ENCODE measurements at regions not wholly inside any gene's neighbourhood (a gene's known extent, or its start where the extent isn't known, plus 50 kb on each side); places are given as distances from the start of the nearest gene placed in this dataset.
"Not testable (repeated sequence)": the region's sequence is repeated elsewhere in the genome, so short reads cannot be mapped to it uniquely, and the experiment has no call there.

DNA sequence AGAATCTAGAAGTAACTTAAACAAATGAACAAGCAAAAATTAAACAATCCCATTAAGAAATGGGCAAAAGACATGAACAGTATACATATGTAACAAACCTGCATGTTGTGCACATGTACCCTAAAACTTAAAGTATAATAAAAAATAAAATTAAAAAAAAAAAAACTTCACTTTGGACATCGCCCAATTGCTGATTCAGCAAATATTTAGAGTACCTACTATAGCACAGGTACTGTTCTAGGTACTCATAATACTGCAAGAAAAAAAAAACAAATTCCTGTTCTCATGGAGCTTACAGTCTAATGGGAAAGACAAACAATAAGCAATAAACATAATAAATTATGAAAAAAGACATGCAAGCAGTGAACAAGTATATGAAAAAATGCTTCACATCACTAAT, 501.5 kb upstream of the HS3ST5 start:
- POLR2A ChIA-PET, result no interaction called here

DNA sequence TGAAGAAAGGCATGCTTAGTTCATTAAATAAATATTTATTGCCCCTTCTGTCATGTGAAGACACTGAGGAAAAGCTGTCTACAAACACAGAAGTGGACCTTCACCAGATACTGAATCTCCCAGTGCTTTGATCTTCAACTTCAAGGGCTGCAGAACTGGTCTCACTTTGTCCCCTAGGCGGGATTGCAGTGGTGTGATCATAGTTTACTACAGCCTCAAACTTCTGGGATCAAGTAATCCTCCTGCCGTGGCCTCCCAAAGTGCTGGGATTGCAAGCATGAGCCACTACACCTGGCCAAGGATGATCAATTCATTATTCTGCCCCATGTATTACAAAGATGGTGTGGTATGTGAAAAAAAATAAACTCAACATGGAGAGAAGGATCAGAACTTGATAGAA, 496.2 kb upstream of the HS3ST5 start:
- H3K4me1 Mint-ChIP-seq, result no peaks in the 10 kb centered on the region
- H3K27ac Mint-ChIP-seq, result no peak overlapping the region
- POLR2A ChIA-PET, result no interaction called here

More for the DNA sequence above, 501.5 kb upstream of the HS3ST5 start:
- Mint-ChIP-seq H3K27ac (no peak overlapping the region), H3K36me3 (ENCODE audit: low read depth) (no peaks in the 10 kb centered on the region), H3K27me3 (no peaks in the 10 kb centered on the region), H3K9me3 (peaks cover 3% of the 10 kb centered on the region), H3K4me3 (no peak overlapping the region), H3K4me1 (no peaks in the 10 kb centered on the region)
- DNase-seq, result no peak
- CTCF ChIA-PET, result no interaction called here

DNA sequence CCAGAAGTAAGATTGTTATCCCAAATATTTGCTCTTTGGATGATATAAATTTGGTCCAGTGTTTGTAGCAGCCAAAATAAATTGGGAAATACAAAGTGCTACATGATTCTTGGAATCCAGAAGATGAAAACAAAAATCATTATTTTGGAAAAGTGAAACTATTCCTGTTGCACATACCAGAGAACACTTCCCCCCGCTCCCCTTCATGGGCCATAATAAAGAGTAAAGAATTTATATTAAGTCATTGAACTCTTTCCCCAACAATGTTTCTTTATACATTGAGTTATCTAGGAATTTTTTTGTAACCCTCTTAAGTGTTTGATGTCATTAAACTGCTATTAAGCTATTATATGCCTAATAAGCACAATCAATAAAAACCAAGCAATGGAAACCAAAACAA, 490.4 kb upstream of the HS3ST5 start:
- Mint-ChIP-seq H3K9me3 (peaks cover 3% of the 10 kb centered on the region), H3K4me3 (no peak overlapping the region), H3K36me3 (ENCODE audit: low read depth) (no peaks in the 10 kb centered on the region), H3K27me3 (no peaks in the 10 kb centered on the region), H3K27ac (no peak overlapping the region), H3K4me1 (no peaks in the 10 kb centered on the region)
- DNase-seq, result no peak
- POLR2A ChIA-PET, result no interaction called here
- CTCF ChIA-PET, result no interaction called here

More for the DNA sequence above, 496.2 kb upstream of the HS3ST5 start:
- Mint-ChIP-seq H3K27me3 (no peaks in the 10 kb centered on the region), H3K4me3 (no peak overlapping the region), H3K9me3 (peaks cover 2% of the 10 kb centered on the region), H3K36me3 (ENCODE audit: low read depth) (no peaks in the 10 kb centered on the region)
- CTCF ChIA-PET, result no interaction called here
- DNase-seq, result no peak

DNA sequence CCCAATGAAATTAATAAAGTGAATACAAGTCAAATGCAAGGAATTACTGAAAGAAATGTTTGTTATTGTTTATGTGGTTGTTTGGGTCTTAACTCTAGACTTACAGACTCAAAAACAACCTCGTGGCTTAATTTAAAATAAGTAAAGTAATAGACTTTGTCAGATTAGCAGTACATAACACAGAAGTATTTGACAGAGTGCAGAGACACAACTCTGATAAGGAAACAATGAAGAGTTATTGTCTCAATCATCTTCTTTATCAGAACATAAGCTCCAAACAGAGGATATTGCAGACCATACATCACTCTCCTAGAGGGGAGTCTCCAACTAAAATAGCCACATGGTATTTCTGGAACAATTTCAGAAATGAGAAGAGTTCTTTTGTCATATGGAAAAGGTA, 487.7 kb upstream of the HS3ST5 start:
- Mint-ChIP-seq H3K4me1 (no peaks in the 10 kb centered on the region), H3K9me3 (peaks cover 3% of the 10 kb centered on the region), H3K27ac (no peak overlapping the region), H3K36me3 (ENCODE audit: low read depth) (no peaks in the 10 kb centered on the region), H3K4me3 (no peak overlapping the region), H3K27me3 (no peaks in the 10 kb centered on the region)
- ChIA-PET POLR2A (no interaction called here), CTCF (no interaction called here)
- DNase-seq, result no peak

DNA sequence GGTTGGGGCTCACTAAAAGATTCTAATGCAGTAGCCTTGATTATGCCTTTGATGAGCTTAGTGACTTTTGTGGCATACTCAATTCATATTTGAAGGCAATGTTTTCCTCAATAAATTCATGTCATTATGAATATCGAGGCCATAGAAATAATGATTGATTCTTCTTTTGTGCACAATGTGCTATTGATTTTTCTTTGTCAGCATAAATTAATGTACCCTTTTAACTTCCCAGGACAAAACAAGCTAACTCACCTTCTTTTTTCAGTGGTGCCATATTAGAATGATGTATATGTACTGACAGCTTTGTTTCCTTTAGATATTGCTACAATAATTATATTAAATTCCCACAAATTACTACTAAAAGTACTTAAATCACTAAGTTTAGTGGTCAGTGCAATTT, 484.3 kb upstream of the HS3ST5 start:
- no peak for DNase-seq
- Mint-ChIP-seq H3K27ac (no peak overlapping the region), H3K36me3 (ENCODE audit: low read depth) (no peaks in the 10 kb centered on the region), H3K27me3 (no peaks in the 10 kb centered on the region), H3K4me3 (no peak overlapping the region), H3K9me3 (peaks cover 3% of the 10 kb centered on the region), H3K4me1 (no peaks in the 10 kb centered on the region)
- CTCF ChIA-PET, result no interaction called here
- POLR2A ChIA-PET, result no interaction called here

DNA sequence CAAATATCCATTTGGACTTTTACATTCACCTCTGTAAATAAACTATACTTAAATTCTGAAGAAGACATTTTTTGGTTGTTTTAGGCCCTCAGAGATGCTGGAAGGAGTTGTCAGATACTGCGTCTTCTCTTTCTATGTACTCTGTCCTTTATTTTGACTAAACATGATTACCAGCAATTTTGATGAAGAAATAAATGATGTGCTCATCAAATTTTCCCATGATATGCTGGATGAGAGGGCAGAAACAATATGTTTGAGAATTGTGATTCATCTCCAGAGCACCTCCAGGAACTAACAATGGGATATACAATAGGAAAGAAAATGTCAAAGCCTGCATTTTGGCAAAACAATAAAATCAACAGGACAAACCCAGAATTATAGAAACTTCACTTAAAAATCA, 481.6 kb upstream of the HS3ST5 start:
- Mint-ChIP-seq H3K36me3 (ENCODE audit: low read depth) (no peaks in the 10 kb centered on the region), H3K27ac (no peak overlapping the region), H3K4me3 (no peak overlapping the region), H3K4me1 (no peaks in the 10 kb centered on the region), H3K27me3 (no peaks in the 10 kb centered on the region), H3K9me3 (peaks cover 4% of the 10 kb centered on the region)
- no peak for DNase-seq
- CTCF ChIA-PET, result no interaction called here
- POLR2A ChIA-PET, result no interaction called here

DNA sequence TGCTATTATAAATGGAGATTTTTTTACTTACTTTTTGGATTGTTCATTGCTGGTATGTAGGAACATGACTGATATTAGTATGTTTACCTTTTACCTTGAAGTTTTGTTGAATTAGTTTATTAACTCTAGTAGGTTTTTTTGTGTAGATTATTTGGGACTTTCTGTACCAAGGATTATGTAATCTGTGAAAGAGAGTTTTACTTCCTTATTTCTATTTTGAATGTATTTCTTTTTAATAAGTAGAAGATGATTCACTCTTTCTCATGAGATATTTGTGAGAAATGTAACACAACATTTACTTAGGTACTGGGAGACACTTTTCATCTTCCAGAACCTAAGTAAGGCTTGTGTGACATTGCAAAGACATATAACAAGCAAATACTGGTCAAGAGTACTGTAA, 473.9 kb upstream of the HS3ST5 start:
- Mint-ChIP-seq H3K27ac (no peak overlapping the region), H3K4me3 (no peak overlapping the region), H3K9me3 (peaks cover 4% of the 10 kb centered on the region), H3K27me3 (no peaks in the 10 kb centered on the region), H3K4me1 (no peaks in the 10 kb centered on the region), H3K36me3 (ENCODE audit: low read depth) (no peaks in the 10 kb centered on the region)
- ChIA-PET CTCF (no interaction called here), POLR2A (no interaction called here)
- no peak for DNase-seq

DNA sequence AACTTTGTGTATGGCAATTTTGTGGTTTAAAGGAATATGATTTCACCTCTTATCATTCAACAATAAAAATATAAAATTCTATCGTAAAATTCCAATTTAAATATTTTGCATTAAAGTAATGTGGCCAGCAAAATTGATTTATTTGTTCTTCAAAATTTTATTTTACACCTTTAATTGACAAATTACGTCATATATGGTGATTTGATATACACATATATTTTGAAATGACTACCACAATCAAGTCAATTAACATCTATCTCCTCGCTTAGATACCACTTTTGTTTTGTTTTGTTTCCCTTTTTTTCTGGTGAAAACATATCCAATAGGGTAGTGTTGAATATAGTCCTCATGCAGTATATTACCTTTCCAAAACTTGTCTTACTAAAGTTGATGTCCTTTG, 467.6 kb upstream of the HS3ST5 start:
- DNase-seq, result no peak
- H3K4me3 Mint-ChIP-seq, result no peak overlapping the region
- POLR2A ChIA-PET, result no interaction called here
- no peaks in the 10 kb centered on the region for H3K27me3 Mint-ChIP-seq
- H3K9me3 Mint-ChIP-seq, result peaks cover 2% of the 10 kb centered on the region
- CTCF ChIA-PET, result no interaction called here
- H3K36me3 Mint-ChIP-seq (ENCODE audit: low read depth), result no peaks in the 10 kb centered on the region
- H3K4me1 Mint-ChIP-seq, result no peaks in the 10 kb centered on the region
- no peak overlapping the region for H3K27ac Mint-ChIP-seq

DNA sequence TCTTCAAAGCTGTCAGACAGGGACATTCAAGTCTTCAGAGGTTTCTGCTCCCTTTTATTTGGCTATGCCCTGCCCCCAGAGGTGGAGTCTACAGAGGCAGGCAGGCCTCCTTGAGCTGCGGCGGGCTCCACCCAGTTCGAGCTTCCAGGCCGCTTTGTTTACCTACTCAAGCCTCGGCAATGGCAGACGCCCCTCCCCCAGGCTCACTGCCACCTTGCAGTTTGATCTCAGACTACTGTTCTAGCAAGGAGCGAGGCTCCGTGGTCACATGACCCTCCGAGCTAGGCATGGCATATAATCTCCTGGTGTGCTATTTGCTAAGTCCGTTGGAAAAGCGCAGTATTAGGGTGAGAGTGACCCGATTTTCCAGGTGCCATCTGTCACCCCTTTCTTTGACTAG, 462.6 kb upstream of the HS3ST5 start:
- H3K36me3 Mint-ChIP-seq (ENCODE audit: low read depth); H3K4me3 Mint-ChIP-seq; H3K4me1 Mint-ChIP-seq; POLR2A ChIA-PET; H3K27me3 Mint-ChIP-seq; DNase-seq; CTCF ChIA-PET; H3K27ac Mint-ChIP-seq: not testable (repeated sequence)
- H3K9me3 Mint-ChIP-seq, result peaks cover 13% of the 10 kb centered on the region

DNA sequence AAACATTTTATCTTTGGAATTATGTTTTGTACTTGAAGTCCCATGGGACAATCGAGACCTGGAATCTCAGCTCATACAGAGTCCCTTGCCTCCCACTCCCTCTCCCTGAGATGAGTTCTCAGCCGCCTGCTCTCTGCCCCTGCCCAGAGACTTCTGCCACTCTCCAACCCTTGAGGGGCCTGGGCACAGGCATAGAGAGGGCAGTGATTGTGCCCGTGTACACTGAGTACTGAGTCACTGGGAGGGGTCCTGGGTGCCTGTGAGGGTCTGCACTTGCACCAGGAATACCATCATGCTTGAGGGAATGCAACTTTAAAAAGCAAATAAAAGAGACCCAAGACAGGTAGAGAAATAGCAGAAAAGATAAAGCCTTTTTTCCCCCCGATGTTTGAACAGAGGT, 453.8 kb upstream of the HS3ST5 start:
- no peak overlapping the region for H3K4me3 Mint-ChIP-seq
- peaks cover 2% of the 10 kb centered on the region for H3K9me3 Mint-ChIP-seq
- no peak overlapping the region for H3K27ac Mint-ChIP-seq
- H3K36me3 Mint-ChIP-seq (ENCODE audit: low read depth), result no peaks in the 10 kb centered on the region
- DNase-seq, result no peak
- ChIA-PET POLR2A (no interaction called here), CTCF (no interaction called here)
- H3K4me1 Mint-ChIP-seq, result no peaks in the 10 kb centered on the region
- no peaks in the 10 kb centered on the region for H3K27me3 Mint-ChIP-seq

DNA sequence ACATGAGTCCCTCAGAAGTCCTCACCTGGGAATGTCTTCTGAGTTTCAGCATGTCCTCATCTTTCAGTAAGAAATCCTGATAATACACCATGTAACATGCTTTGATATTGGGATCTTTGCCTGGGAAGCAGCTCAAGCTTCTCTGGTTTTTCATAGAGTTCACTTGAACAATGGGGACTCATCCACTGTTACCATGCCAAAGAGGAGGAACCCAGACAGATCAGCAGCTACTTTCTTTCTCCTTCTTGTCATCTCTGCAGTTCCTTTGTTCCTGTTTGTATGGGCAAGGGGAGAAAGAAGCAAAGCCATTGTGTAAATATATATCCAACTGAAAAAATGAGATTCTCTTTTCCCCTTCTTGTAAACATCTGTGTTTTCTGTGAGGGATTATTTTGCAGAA, 450.6 kb upstream of the HS3ST5 start:
- ChIA-PET POLR2A (no interaction called here), CTCF (no interaction called here)
- no peaks in the 10 kb centered on the region for H3K36me3 Mint-ChIP-seq (ENCODE audit: low read depth)
- DNase-seq, result no peak
- H3K9me3 Mint-ChIP-seq, result peaks cover 2% of the 10 kb centered on the region
- no peak overlapping the region for H3K4me3 Mint-ChIP-seq
- no peak overlapping the region for H3K27ac Mint-ChIP-seq
- no peaks in the 10 kb centered on the region for H3K27me3 Mint-ChIP-seq
- H3K4me1 Mint-ChIP-seq, result no peaks in the 10 kb centered on the region

DNA sequence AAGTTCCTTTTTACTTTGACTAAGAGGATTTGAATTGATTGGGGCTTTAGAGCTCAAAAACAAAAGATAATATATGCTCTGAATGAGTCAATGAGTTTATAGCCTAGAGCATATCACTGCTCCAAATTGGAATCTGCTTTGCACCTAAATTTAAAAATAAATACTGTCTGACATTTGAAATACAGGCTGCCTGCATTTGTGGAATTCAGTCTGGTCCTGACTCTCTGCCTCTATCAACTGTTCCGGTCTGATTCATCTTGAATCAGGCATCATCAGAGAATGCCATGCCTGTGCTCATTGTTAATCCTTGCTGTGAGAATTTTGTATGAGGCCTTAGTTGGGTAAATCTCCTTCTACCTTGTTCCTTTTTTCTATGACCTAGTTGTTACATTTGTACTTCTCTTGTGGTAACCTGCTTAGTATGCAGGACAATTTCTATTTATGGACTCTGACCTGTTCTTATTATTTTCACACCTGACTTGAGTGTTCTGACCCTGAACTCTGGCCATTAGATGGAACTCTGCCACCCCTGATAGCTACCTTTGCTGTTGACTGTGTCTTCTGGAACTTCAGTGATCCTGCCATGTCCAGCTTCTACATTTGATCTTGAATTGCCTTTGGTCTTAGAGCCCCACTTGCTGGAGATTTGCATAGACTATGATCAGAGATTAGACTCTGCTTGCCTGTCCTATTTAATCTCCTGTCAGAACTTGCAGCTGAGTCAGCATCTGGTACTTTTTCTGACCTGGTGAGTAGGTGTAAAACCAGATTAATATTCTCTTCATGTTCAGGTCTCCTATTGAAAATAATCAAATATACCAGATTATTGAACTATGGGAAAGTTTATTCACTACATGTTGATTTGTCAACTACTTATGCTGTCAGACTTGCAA, 442.7 kb upstream of the HS3ST5 start:
- no peaks in the 10 kb centered on the region for H3K27me3 Mint-ChIP-seq
- no peak for DNase-seq
- ChIA-PET CTCF (no interaction called here), POLR2A (no interaction called here)
- no peaks in the 10 kb centered on the region for H3K9me3 Mint-ChIP-seq
- no peaks in the 10 kb centered on the region for H3K36me3 Mint-ChIP-seq (ENCODE audit: low read depth)
- H3K27ac Mint-ChIP-seq, result no peak overlapping the region
- H3K4me1 Mint-ChIP-seq, result no peaks in the 10 kb centered on the region
- H3K4me3 Mint-ChIP-seq, result no peak overlapping the region

DNA sequence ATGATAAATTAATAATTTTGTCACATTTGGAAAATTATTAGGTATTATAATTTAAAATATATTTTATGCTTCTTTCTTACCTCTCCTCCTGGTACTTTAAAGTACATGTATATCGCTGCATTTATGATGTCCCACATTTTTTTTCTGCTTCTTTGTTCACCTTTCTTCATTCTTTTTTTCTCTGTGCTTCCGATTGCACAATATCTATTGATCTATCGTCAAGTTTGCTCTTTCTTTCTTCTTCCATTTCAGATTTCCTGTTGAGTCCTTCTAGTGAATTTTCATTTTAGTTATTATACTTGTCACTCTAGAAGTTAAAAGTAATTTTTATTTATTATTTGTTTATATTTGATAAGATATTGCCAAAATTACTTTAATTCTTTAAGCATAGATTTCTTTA, 441.0 kb upstream of the HS3ST5 start:
- Mint-ChIP-seq H3K4me3 (no peak overlapping the region), H3K27ac (no peak overlapping the region)
- CTCF ChIA-PET, result no interaction called here

DNA sequence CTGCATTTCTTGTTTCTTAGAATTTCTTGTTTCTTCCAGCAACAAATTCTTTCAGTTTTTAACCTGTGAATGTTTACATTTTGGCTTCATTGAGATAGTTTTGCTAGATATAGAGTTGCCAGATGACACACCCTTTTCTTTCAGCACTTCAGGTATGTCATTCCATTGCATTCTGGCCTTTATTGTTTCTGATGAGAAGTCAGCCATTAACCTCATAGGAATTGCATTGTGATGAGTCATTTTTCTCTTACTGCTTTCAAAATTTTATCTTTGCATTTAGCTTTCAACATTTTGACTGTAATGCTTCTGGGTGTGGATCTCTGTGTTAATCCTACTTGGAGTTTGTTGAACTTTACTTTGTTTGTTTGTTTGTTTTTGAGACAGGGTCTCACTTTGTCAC, 440.3 kb upstream of the HS3ST5 start:
- Mint-ChIP-seq H3K36me3 (ENCODE audit: low read depth) (no peaks in the 10 kb centered on the region), H3K4me1 (no peaks in the 10 kb centered on the region)
- CTCF ChIA-PET, result no interaction called here

More for the DNA sequence above, 441.0 kb upstream of the HS3ST5 start:
- no peaks in the 10 kb centered on the region for H3K27me3 Mint-ChIP-seq
- POLR2A ChIA-PET, result no interaction called here
- H3K9me3 Mint-ChIP-seq, result no peaks in the 10 kb centered on the region
- H3K36me3 Mint-ChIP-seq (ENCODE audit: low read depth), result no peaks in the 10 kb centered on the region
- no peaks in the 10 kb centered on the region for H3K4me1 Mint-ChIP-seq
- no peak for DNase-seq

More for the DNA sequence above, 440.3 kb upstream of the HS3ST5 start:
- POLR2A ChIA-PET, result no interaction called here
- DNase-seq, result no peak
- Mint-ChIP-seq H3K27ac (no peak overlapping the region), H3K4me3 (no peak overlapping the region), H3K9me3 (no peaks in the 10 kb centered on the region), H3K27me3 (no peaks in the 10 kb centered on the region)

All from activated CD4-positive, alpha-beta memory T cell treated with anti-CD3 and anti-CD28 coated beads, Interleukin-2, amount 10 ng/mL, durations not matched to agents 7 days and 5 days (primary cell).